Activated B cell treated with CpG ODN at 0.5 μM for 24 hours (primary cell): ENCODE measurements at regions not wholly inside any gene's neighbourhood (a gene's known extent, or its start where the extent isn't known, plus 50 kb on each side); places are given as distances from the start of the nearest gene placed in this dataset.
"Not testable (repeated sequence)": the region's sequence is repeated elsewhere in the genome, so short reads cannot be mapped to it uniquely, and the experiment has no call there.

Experiments
- ATAC-seq: fragments of 200-7000 bp; cut with Tn5 transposase; one replicate; pipeline ENCODE4 v1.10.0; 2021; ENCODE audit warnings: low read depth, mild to moderate bottlenecking, moderate library complexity
- CTCF ChIA-PET: fragments of 350-600 bp; sonication (Branson Sonifier 250); formaldehyde crosslinking; loops from one replicate; lab custom pipeline; 2021; ENCODE audit warnings: antibody characterized with exemption; lab: Charles Lee
- POLR2A ChIA-PET: fragments of 350-600 bp; sonication (Branson Sonifier 250); formaldehyde crosslinking; loops from one replicate; lab custom pipeline; 2021; ENCODE audit warnings: antibody characterized with exemption; lab: Charles Lee
- DNase-seq: peaks from one replicate; pipeline ENCODE4 v3.0.0; 2022
- H3K27ac Mint-ChIP-seq: one replicate; pipeline ENCODE4 v1.8.0; 2020; ENCODE audit warnings: mixed read lengths
- H3K27me3 Mint-ChIP-seq: one replicate; pipeline ENCODE4 v1.8.0; 2021; ENCODE audit warnings: mixed read lengths
- H3K36me3 Mint-ChIP-seq: one replicate; pipeline ENCODE4 v1.8.0; 2021; ENCODE audit warnings: low read depth, mixed read lengths
- H3K4me1 Mint-ChIP-seq: one replicate; pipeline ENCODE4 v1.8.0; 2021; ENCODE audit warnings: mixed read lengths
- H3K4me3 Mint-ChIP-seq: one replicate; pipeline ENCODE4 v1.8.0; 2020; ENCODE audit warnings: mild to moderate bottlenecking, mixed read lengths
- H3K9me3 Mint-ChIP-seq: one replicate; pipeline ENCODE4 v1.8.0; 2020; ENCODE audit warnings: mixed read lengths
- CTCF ChIP-seq: fragments of 200-600 bp; IDR thresholded peaks from one replicate; pipeline ENCODE4 v1.8.0; 2022; ENCODE audit warnings: antibody characterized with exemption, mild to moderate bottlenecking
- intact Hi-C: fragments of 100-400 bp; cut with micrococcal nuclease; formaldehyde crosslinking; loops from one replicate; pipeline ENCODE4 v1.15.1; 2024

- no peak overlapping the region for H3K4me3 Mint-ChIP-seq
- no peaks in the 10 kb centered on the region for H3K36me3 Mint-ChIP-seq
- intact Hi-C loops, result no loop called here
- ChIA-PET POLR2A (no interaction called here), CTCF (no interaction called here)
- TF ChIP-seq CTCF, result no peak
- peaks cover 7% of the 10 kb centered on the region for H3K27me3 Mint-ChIP-seq
- DNase-seq, result no peak
- ATAC-seq, result no peak
- no peak overlapping the region for H3K27ac Mint-ChIP-seq
- no peaks in the 10 kb centered on the region for H3K4me1 Mint-ChIP-seq
- peaks cover 13% of the 10 kb centered on the region for H3K9me3 Mint-ChIP-seq
Measured at GRCh38 chr5:112483704-112484103, 64.6 kb upstream of the EPB41L4A start.

- H3K4me1 Mint-ChIP-seq, result no peaks in the 10 kb centered on the region
- POLR2A ChIA-PET, result no interaction called here
- no peaks in the 10 kb centered on the region for H3K36me3 Mint-ChIP-seq
- TF ChIP-seq CTCF, result no peak
- H3K9me3 Mint-ChIP-seq, result peaks cover 13% of the 10 kb centered on the region
- intact Hi-C loops, result no loop called here
- no peak for ATAC-seq
- H3K4me3 Mint-ChIP-seq, result no peak overlapping the region
- H3K27me3 Mint-ChIP-seq, result peaks cover 7% of the 10 kb centered on the region
- CTCF ChIA-PET, result no interaction called here
- no peak for DNase-seq
- no peak overlapping the region for H3K27ac Mint-ChIP-seq
Measured at GRCh38 chr5:112485934-112486355, 66.9 kb upstream of the EPB41L4A start.

GRCh38 chr5:112491257-112491656 is 72.2 kb upstream of the EPB41L4A start:
- no peak overlapping the region for H3K27ac Mint-ChIP-seq

GRCh38 chr5:112492291-112492690 is 73.2 kb upstream of the EPB41L4A start:
- H3K4me1 Mint-ChIP-seq, result peaks cover 7% of the 10 kb centered on the region
- no peak overlapping the region for H3K27ac Mint-ChIP-seq
- no peak for TF ChIP-seq CTCF
- DNase-seq, result no peak
- CTCF ChIA-PET, result interaction anchor here (0.9 to 2.1 kb wide), 15 partner anchors 11 to 317 kb away, joined by 3 to 10 read pairs (median 5); partner anchors contain the start of gene EPB41L4A
- POLR2A ChIA-PET, result no interaction called here
- no peak overlapping the region for H3K4me3 Mint-ChIP-seq
- H3K36me3 Mint-ChIP-seq, result no peaks in the 10 kb centered on the region
- H3K27me3 Mint-ChIP-seq, result no peaks in the 10 kb centered on the region
- intact Hi-C loops, result loop anchor here (1.0 kb wide), 1 partner anchor 37 kb away; no protein-coding TSS in a partner anchor
- ATAC-seq, result peak; percentile 98
- no peaks in the 10 kb centered on the region for H3K9me3 Mint-ChIP-seq

More at GRCh38 chr5:112491257-112491656, 72.2 kb upstream of the EPB41L4A start:
- Mint-ChIP-seq H3K9me3 (no peaks in the 10 kb centered on the region), H3K4me1 (peaks cover 7% of the 10 kb centered on the region), H3K36me3 (no peaks in the 10 kb centered on the region), H3K4me3 (no peak overlapping the region), H3K27me3 (no peaks in the 10 kb centered on the region)
- DNase-seq (no peak), ATAC-seq (no peak)
- no peak for TF ChIP-seq CTCF
- CTCF ChIA-PET, result interaction anchor here (1.2 to 1.9 kb wide), 5 partner anchors 16 to 71 kb away, joined by 3 to 10 read pairs (median 8); no protein-coding TSS in a partner anchor
- intact Hi-C loops, result no loop called here
- POLR2A ChIA-PET, result no interaction called here

GRCh38 chr5:112503749-112504501 is 84.8 kb upstream of the EPB41L4A start:
- ATAC-seq, intact Hi-C loops, H3K36me3 Mint-ChIP-seq, H3K4me3 Mint-ChIP-seq, H3K27ac Mint-ChIP-seq, DNase-seq, H3K9me3 Mint-ChIP-seq, H3K27me3 Mint-ChIP-seq, POLR2A ChIA-PET: not testable (repeated sequence)
- CTCF ChIA-PET, result interaction anchor here (0.7 to 1.5 kb wide), 2 partner anchors 11 to 254 kb away, joined by 5 to 8 read pairs; no protein-coding TSS in a partner anchor
- peaks cover 12% of the 10 kb centered on the region for H3K4me1 Mint-ChIP-seq

GRCh38 chr5:112509097-112509496 is 90.0 kb upstream of the EPB41L4A start:
- not testable (repeated sequence) for ATAC-seq, H3K27ac Mint-ChIP-seq
- peaks cover 13% of the 10 kb centered on the region for H3K9me3 Mint-ChIP-seq

More at GRCh38 chr5:112509097-112509496, 90.0 kb upstream of the EPB41L4A start:
- H3K4me3 Mint-ChIP-seq, intact Hi-C loops, H3K36me3 Mint-ChIP-seq, CTCF ChIA-PET, POLR2A ChIA-PET, DNase-seq, H3K4me1 Mint-ChIP-seq, H3K27me3 Mint-ChIP-seq: not testable (repeated sequence)
